Pons (tissue), 1 donor: ENCODE measurements at regions not wholly inside any gene's neighbourhood (a gene's known extent, or its start where the extent isn't known, plus 50 kb on each side); places are given as distances from the start of the nearest gene placed in this dataset.

ENCODE experiments used
- DNase-seq: peaks from one replicate; pipeline ENCODE4 v3.0.0-alpha.2; 2016; ENCODE audit warnings: low spot score

GRCh38 chr10:120282846-120283492, 174.1 kb upstream of the PLPP4 start:
- no peak for DNase-seq

GRCh38 chr10:120285408-120285807, 171.6 kb upstream of the PLPP4 start:
- no peak for DNase-seq

GRCh38 chr10:120286280-120286679, 170.7 kb upstream of the PLPP4 start:
- no peak for DNase-seq

- DNase-seq: no peak
Measured at GRCh38 chr10:120300513-120300912, 156.5 kb upstream of the PLPP4 start.

- no peak for DNase-seq
Measured at GRCh38 chr10:120308589-120308988, 148.4 kb upstream of the PLPP4 start.

- no peak for DNase-seq
Measured at GRCh38 chr10:120313715-120314114, 143.3 kb upstream of the PLPP4 start.

- DNase-seq: no peak
Measured at GRCh38 chr10:120314442-120314841, 142.6 kb upstream of the PLPP4 start.

- no peak for DNase-seq
Measured at GRCh38 chr10:120318862-120319261, 138.2 kb upstream of the PLPP4 start.

- DNase-seq: no peak
Measured at GRCh38 chr10:120327675-120328074, 129.4 kb upstream of the PLPP4 start.

- DNase-seq: no peak
Measured at GRCh38 chr10:120328647-120329046, 128.4 kb upstream of the PLPP4 start.

- DNase-seq: no peak
Measured at GRCh38 chr10:120335553-120335952, 121.5 kb upstream of the PLPP4 start.

GRCh38 chr10:120336306-120336910, 120.6 kb upstream of the PLPP4 start:
- no peak for DNase-seq

GRCh38 chr10:120336911-120337540, 120.0 kb upstream of the PLPP4 start:
- peak; percentile 28 for DNase-seq

- DNase-seq: no peak
Measured at GRCh38 chr10:120342115-120342714, 114.8 kb upstream of the PLPP4 start.

GRCh38 chr10:120345186-120345585, 111.8 kb upstream of the PLPP4 start:
- peak; percentile 6 for DNase-seq

GRCh38 chr10:120347644-120348043, 109.4 kb upstream of the PLPP4 start:
- no peak for DNase-seq

GRCh38 chr10:120349069-120349468, 108.0 kb upstream of the PLPP4 start:
- no peak for DNase-seq

GRCh38 chr10:120355425-120355824, 101.6 kb upstream of the PLPP4 start:
- DNase-seq: no peak

- no peak for DNase-seq
Measured at GRCh38 chr10:120360571-120360970, 96.5 kb upstream of the PLPP4 start.

- no peak for DNase-seq
Measured at GRCh38 chr10:120365872-120366271, 91.2 kb upstream of the PLPP4 start.

- DNase-seq: no peak
Measured at GRCh38 chr10:120367341-120367740, 89.7 kb upstream of the PLPP4 start.

- no peak for DNase-seq
Measured at GRCh38 chr10:120368338-120368737, 88.7 kb upstream of the PLPP4 start.

GRCh38 chr10:120368927-120369326, 88.1 kb upstream of the PLPP4 start:
- no peak for DNase-seq
